HG03097 (cell line): ENCODE measurements at regions not wholly inside any gene's neighbourhood (a gene's known extent, or its start where the extent isn't known, plus 50 kb on each side); places are given as distances from the start of the nearest gene placed in this dataset.
"Not testable (repeated sequence)": the region's sequence is repeated elsewhere in the genome, so short reads cannot be mapped to it uniquely, and the experiment has no call there.

Experiments
- ATAC-seq: cut with Tn5 transposase; IDR thresholded peaks from one replicate; pipeline ENCODE4 v1.9.1; 2021; ENCODE audit not compliant: unreplicated experiment, low FRiP score

- no peak for ATAC-seq
Measured at GRCh38 chr21:22813201-22813600, 1815.0 kb downstream of the NCAM2 start.

- ATAC-seq, result not testable (repeated sequence)
Measured at GRCh38 chr21:22818681-22819485, 1820.7 kb downstream of the NCAM2 start.

- ATAC-seq, result no peak
Measured at GRCh38 chr21:22827422-22827821, 1829.2 kb downstream of the NCAM2 start.

- no peak for ATAC-seq
Measured at GRCh38 chr21:22842875-22843274, 1844.7 kb downstream of the NCAM2 start.

- no peak for ATAC-seq
Measured at GRCh38 chr21:22855581-22855980, 1857.4 kb downstream of the NCAM2 start.

- ATAC-seq, result no peak
Measured at GRCh38 chr21:22871692-22872091, 1873.5 kb downstream of the NCAM2 start.

- ATAC-seq, result no peak
Measured at GRCh38 chr21:22880573-22880972, 1882.4 kb downstream of the NCAM2 start.

GRCh38 chr21:22881131-22881530 is 1882.9 kb downstream of the NCAM2 start:
- ATAC-seq, result no peak

- ATAC-seq, result no peak
Measured at GRCh38 chr21:22885079-22885478, 1886.9 kb downstream of the NCAM2 start.

- ATAC-seq, result no peak
Measured at GRCh38 chr21:22885614-22886013, 1887.4 kb downstream of the NCAM2 start.

- ATAC-seq, result no peak
Measured at GRCh38 chr21:22889445-22889844, 1891.2 kb downstream of the NCAM2 start.

- ATAC-seq, result no peak
Measured at GRCh38 chr21:22890656-22891055, 1892.4 kb downstream of the NCAM2 start.

- ATAC-seq, result no peak
Measured at GRCh38 chr21:22892028-22892427, 1893.8 kb downstream of the NCAM2 start.

GRCh38 chr21:22892740-22893139 is 1894.5 kb downstream of the NCAM2 start:
- no peak for ATAC-seq

GRCh38 chr21:22898051-22898665 is 1899.9 kb downstream of the NCAM2 start:
- ATAC-seq, result no peak

GRCh38 chr21:22900490-22900889 is 1902.3 kb downstream of the NCAM2 start:
- ATAC-seq, result no peak

- ATAC-seq, result no peak
Measured at GRCh38 chr21:22903851-22904250, 1905.6 kb downstream of the NCAM2 start.

GRCh38 chr21:22904385-22904784 is 1906.2 kb downstream of the NCAM2 start:
- ATAC-seq, result no peak

GRCh38 chr21:22925032-22925431 is 1926.8 kb downstream of the NCAM2 start:
- ATAC-seq, result no peak

- no peak for ATAC-seq
Measured at GRCh38 chr21:22927469-22927868, 1929.3 kb downstream of the NCAM2 start.

GRCh38 chr21:22941779-22942490 is 1943.7 kb downstream of the NCAM2 start:
- no peak for ATAC-seq

- ATAC-seq, result no peak
Measured at GRCh38 chr21:22955559-22955958, 1957.3 kb downstream of the NCAM2 start.
